ENCODE measurements at regions not wholly inside any gene's neighbourhood (a gene's known extent, or its start where the extent isn't known, plus 50 kb on each side); places are given as distances from the start of the nearest gene placed in this dataset.

DNA sequence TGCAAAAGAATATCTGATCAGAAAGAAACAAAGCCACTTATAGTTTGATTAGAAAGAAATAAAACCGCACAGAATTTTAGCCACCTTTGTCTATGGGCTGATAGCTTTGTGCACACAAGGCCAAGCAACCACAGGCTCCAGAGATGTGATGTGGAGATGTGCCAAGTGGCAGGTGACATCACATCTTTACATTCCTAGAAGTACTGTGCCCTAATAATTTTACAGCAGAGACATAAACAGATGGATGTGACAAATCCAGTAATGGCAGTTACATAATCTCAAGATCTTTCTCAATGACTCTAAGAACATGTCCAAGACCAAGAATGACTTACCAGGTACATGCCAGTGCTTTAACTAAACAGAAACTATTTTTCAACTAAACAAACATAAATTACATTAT is 159.5 kb downstream of the LTN1 start:
- TF ChIP-seq, protein P1, sequence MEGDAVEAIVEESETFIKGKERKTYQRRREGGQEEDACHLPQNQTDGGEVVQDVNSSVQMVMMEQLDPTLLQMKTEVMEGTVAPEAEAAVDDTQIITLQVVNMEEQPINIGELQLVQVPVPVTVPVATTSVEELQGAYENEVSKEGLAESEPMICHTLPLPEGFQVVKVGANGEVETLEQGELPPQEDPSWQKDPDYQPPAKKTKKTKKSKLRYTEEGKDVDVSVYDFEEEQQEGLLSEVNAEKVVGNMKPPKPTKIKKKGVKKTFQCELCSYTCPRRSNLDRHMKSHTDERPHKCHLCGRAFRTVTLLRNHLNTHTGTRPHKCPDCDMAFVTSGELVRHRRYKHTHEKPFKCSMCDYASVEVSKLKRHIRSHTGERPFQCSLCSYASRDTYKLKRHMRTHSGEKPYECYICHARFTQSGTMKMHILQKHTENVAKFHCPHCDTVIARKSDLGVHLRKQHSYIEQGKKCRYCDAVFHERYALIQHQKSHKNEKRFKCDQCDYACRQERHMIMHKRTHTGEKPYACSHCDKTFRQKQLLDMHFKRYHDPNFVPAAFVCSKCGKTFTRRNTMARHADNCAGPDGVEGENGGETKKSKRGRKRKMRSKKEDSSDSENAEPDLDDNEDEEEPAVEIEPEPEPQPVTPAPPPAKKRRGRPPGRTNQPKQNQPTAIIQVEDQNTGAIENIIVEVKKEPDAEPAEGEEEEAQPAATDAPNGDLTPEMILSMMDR (conservative IDR thresholded peaks at IDR 0.05; ENCODE audit: low read depth in 2 of 2), result no peak
- TF ChIP-seq POLR2AphosphoS5 (IDR thresholded peaks at IDR 0.05; ENCODE audit: low read depth) (no peak), EZH2 (IDR thresholded peaks at IDR 0.05; ENCODE audit: low read depth, unreplicated experiment) (no peak), NANOG (IDR thresholded peaks at IDR 0.05; ENCODE audit: borderline replicate concordance) (no peak), CREB1 (CRISPR knock-in tag; IDR thresholded peaks at IDR 0.05; ENCODE audit: low read depth) (no peak), STAT1 (IDR thresholded peaks at IDR 0.05; ENCODE audit: unreplicated experiment) (no peak), JUNB (IDR thresholded peaks at IDR 0.05; ENCODE audit: unreplicated experiment) (no peak), EZH2phosphoT487 (IDR thresholded peaks at IDR 0.05; ENCODE audit: unreplicated experiment) (no peak), ZNF114 (CRISPR knock-in tag; IDR thresholded peaks at IDR 0.05) (no peak), ZNF331 (CRISPR knock-in tag; IDR thresholded peaks at IDR 0.05; ENCODE audit: low read depth) (no peak)
- TF ChIP-seq, protein P2, sequence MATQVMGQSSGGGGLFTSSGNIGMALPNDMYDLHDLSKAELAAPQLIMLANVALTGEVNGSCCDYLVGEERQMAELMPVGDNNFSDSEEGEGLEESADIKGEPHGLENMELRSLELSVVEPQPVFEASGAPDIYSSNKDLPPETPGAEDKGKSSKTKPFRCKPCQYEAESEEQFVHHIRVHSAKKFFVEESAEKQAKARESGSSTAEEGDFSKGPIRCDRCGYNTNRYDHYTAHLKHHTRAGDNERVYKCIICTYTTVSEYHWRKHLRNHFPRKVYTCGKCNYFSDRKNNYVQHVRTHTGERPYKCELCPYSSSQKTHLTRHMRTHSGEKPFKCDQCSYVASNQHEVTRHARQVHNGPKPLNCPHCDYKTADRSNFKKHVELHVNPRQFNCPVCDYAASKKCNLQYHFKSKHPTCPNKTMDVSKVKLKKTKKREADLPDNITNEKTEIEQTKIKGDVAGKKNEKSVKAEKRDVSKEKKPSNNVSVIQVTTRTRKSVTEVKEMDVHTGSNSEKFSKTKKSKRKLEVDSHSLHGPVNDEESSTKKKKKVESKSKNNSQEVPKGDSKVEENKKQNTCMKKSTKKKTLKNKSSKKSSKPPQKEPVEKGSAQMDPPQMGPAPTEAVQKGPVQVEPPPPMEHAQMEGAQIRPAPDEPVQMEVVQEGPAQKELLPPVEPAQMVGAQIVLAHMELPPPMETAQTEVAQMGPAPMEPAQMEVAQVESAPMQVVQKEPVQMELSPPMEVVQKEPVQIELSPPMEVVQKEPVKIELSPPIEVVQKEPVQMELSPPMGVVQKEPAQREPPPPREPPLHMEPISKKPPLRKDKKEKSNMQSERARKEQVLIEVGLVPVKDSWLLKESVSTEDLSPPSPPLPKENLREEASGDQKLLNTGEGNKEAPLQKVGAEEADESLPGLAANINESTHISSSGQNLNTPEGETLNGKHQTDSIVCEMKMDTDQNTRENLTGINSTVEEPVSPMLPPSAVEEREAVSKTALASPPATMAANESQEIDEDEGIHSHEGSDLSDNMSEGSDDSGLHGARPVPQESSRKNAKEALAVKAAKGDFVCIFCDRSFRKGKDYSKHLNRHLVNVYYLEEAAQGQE (IDR thresholded peaks at IDR 0.05; ENCODE audit: unreplicated experiment), result no peak
- TF ChIP-seq, protein P3, sequence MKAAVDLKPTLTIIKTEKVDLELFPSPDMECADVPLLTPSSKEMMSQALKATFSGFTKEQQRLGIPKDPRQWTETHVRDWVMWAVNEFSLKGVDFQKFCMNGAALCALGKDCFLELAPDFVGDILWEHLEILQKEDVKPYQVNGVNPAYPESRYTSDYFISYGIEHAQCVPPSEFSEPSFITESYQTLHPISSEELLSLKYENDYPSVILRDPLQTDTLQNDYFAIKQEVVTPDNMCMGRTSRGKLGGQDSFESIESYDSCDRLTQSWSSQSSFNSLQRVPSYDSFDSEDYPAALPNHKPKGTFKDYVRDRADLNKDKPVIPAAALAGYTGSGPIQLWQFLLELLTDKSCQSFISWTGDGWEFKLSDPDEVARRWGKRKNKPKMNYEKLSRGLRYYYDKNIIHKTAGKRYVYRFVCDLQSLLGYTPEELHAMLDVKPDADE (IDR thresholded peaks at IDR 0.05), result no peak
- TF ChIP-seq, protein P4, sequence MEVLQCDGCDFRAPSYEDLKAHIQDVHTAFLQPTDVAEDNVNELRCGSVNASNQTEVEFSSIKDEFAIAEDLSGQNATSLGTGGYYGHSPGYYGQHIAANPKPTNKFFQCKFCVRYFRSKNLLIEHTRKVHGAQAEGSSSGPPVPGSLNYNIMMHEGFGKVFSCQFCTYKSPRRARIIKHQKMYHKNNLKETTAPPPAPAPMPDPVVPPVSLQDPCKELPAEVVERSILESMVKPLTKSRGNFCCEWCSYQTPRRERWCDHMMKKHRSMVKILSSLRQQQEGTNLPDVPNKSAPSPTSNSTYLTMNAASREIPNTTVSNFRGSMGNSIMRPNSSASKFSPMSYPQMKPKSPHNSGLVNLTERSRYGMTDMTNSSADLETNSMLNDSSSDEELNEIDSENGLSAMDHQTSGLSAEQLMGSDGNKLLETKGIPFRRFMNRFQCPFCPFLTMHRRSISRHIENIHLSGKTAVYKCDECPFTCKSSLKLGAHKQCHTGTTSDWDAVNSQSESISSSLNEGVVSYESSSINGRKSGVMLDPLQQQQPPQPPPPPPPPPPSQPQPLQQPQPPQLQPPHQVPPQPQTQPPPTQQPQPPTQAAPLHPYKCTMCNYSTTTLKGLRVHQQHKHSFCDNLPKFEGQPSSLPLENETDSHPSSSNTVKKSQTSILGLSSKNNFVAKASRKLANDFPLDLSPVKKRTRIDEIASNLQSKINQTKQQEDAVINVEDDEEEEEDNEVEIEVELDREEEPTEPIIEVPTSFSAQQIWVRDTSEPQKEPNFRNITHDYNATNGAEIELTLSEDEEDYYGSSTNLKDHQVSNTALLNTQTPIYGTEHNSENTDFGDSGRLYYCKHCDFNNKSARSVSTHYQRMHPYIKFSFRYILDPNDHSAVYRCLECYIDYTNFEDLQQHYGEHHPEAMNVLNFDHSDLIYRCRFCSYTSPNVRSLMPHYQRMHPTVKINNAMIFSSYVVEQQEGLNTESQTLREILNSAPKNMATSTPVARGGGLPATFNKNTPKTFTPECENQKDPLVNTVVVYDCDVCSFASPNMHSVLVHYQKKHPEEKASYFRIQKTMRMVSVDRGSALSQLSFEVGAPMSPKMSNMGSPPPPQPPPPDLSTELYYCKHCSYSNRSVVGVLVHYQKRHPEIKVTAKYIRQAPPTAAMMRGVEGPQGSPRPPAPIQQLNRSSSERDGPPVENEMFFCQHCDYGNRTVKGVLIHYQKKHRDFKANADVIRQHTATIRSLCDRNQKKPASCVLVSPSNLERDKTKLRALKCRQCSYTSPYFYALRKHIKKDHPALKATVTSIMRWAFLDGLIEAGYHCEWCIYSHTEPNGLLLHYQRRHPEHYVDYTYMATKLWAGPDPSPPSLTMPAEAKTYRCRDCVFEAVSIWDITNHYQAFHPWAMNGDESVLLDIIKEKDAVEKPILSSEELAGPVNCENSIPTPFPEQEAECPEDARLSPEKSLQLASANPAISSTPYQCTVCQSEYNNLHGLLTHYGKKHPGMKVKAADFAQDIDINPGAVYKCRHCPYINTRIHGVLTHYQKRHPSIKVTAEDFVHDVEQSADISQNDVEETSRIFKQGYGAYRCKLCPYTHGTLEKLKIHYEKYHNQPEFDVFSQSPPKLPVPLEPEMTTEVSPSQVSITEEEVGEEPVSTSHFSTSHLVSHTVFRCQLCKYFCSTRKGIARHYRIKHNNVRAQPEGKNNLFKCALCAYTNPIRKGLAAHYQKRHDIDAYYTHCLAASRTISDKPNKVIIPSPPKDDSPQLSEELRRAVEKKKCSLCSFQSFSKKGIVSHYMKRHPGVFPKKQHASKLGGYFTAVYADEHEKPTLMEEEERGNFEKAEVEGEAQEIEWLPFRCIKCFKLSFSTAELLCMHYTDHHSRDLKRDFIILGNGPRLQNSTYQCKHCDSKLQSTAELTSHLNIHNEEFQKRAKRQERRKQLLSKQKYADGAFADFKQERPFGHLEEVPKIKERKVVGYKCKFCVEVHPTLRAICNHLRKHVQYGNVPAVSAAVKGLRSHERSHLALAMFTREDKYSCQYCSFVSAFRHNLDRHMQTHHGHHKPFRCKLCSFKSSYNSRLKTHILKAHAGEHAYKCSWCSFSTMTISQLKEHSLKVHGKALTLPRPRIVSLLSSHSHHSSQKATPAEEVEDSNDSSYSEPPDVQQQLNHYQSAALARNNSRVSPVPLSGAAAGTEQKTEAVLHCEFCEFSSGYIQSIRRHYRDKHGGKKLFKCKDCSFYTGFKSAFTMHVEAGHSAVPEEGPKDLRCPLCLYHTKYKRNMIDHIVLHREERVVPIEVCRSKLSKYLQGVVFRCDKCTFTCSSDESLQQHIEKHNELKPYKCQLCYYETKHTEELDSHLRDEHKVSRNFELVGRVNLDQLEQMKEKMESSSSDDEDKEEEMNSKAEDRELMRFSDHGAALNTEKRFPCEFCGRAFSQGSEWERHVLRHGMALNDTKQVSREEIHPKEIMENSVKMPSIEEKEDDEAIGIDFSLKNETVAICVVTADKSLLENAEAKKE (CRISPR knock-in tag; IDR thresholded peaks at IDR 0.05), result no peak

All from GM23338 (cell line).